ENCODE measurements at regions not wholly inside any gene's neighbourhood (a gene's known extent, or its start where the extent isn't known, plus 50 kb on each side); places are given as distances from the start of the nearest gene placed in this dataset.

GRCh38 chr2:175323162-175323561, 141.7 kb upstream of the ATP5MC3 start:
- TF ChIP-seq CTCF (conservative IDR thresholded peaks at IDR 0.05; ENCODE audit: low read depth, low read length) = no peak
- H3K4me3 ChIP-seq (ENCODE audit: low read depth, low read length) = no peak overlapping the region
- no peak for DNase-seq (ENCODE audit: low read depth)

GRCh38 chr2:175318542-175318941, 137.0 kb upstream of the ATP5MC3 start:
- H3K4me3 ChIP-seq (ENCODE audit: low read depth, low read length) = no peak overlapping the region
- TF ChIP-seq CTCF (conservative IDR thresholded peaks at IDR 0.05; ENCODE audit: low read depth, low read length) = no peak
- DNase-seq (ENCODE audit: low read depth) = no peak

GRCh38 chr2:175317751-175318150, 136.2 kb upstream of the ATP5MC3 start:
- no peak for TF ChIP-seq CTCF (conservative IDR thresholded peaks at IDR 0.05; ENCODE audit: low read depth, low read length)
- no peak for DNase-seq (ENCODE audit: low read depth)
- no peak overlapping the region for H3K4me3 ChIP-seq (ENCODE audit: low read depth, low read length)

GRCh38 chr2:175312137-175312536, 130.6 kb upstream of the ATP5MC3 start:
- no peak overlapping the region for H3K4me3 ChIP-seq (ENCODE audit: low read depth, low read length)
- no peak for TF ChIP-seq CTCF (conservative IDR thresholded peaks at IDR 0.05; ENCODE audit: low read depth, low read length)
- no peak for DNase-seq (ENCODE audit: low read depth)

- DNase-seq (ENCODE audit: low read depth) = no peak
- no peak overlapping the region for H3K4me3 ChIP-seq (ENCODE audit: low read depth, low read length)
- no peak for TF ChIP-seq CTCF (conservative IDR thresholded peaks at IDR 0.05; ENCODE audit: low read depth, low read length)
These were observed 129.4 kb upstream of the ATP5MC3 start for GRCh38 chr2:175310813-175311504.

GRCh38 chr2:175309799-175310198, 128.3 kb upstream of the ATP5MC3 start:
- peak; percentile 62 for TF ChIP-seq CTCF (conservative IDR thresholded peaks at IDR 0.05; ENCODE audit: low read depth, low read length)
- H3K4me3 ChIP-seq (ENCODE audit: low read depth, low read length) = no peak overlapping the region
- peak; percentile 40 for DNase-seq (ENCODE audit: low read depth)

- H3K4me3 ChIP-seq (ENCODE audit: low read depth, low read length) = no peak overlapping the region
- TF ChIP-seq CTCF (conservative IDR thresholded peaks at IDR 0.05; ENCODE audit: low read depth, low read length) = no peak
- no peak for DNase-seq (ENCODE audit: low read depth)
These were observed 126.5 kb upstream of the ATP5MC3 start for GRCh38 chr2:175308005-175308404.
